ENCODE measurements at regions not wholly inside any gene's neighbourhood (a gene's known extent, or its start where the extent isn't known, plus 50 kb on each side); places are given as distances from the start of the nearest gene placed in this dataset.

- no peak for TF ChIP-seq CTCF (IDR thresholded peaks at IDR 0.05; ENCODE audit: insufficient read depth, low read depth, low read length)
- TF ChIP-seq EZH2 (IDR thresholded peaks at IDR 0.05; ENCODE audit: insufficient read depth, low read length), result no peak
These were observed 285.0 kb upstream of the TPM1 start for GRCh38 chr15:62757535-62757934.

GRCh38 chr15:62758126-62758951 lies 284.2 kb upstream of the TPM1 start:
- Histone ChIP-seq H3K4me2 (ENCODE audit: low read length) (peak overlapping the region; percentile 73), H3K4me3 (ENCODE audit: insufficient read depth, low read depth, low read length) (no peak overlapping the region), H3K79me2 (ENCODE audit: insufficient read depth, low read length) (no peaks in the 10 kb centered on the region), H3K27ac (ENCODE audit: low read depth, low read length) (peak overlapping the region; percentile 75), H3K36me3 (ENCODE audit: insufficient read depth, low read length) (no peaks in the 10 kb centered on the region), H3K4me1 (ENCODE audit: insufficient read depth, low read length) (peaks cover 31% of the 10 kb centered on the region), H3K9me3 (ENCODE audit: insufficient read depth, low read depth, low read length) (no peaks in the 10 kb centered on the region), H3K27me3 (ENCODE audit: insufficient read depth, low read length) (no peaks in the 10 kb centered on the region), H4K20me1 (ENCODE audit: insufficient read depth, low read length) (no peaks in the 10 kb centered on the region), H3K9ac (ENCODE audit: low read length) (peak overlapping the region; percentile 72), H2AFZ (ENCODE audit: low read depth, low read length) (no peak overlapping the region)
- Mint-ChIP-seq H3K4me3 (ENCODE audit: unreplicated experiment) (no peak overlapping the region), H3K27me3 (ENCODE audit: low read depth, unreplicated experiment) (no peaks in the 10 kb centered on the region), H3K27ac (ENCODE audit: unreplicated experiment) (peak overlapping the region; percentile 93), H3K4me1 (ENCODE audit: low read depth, unreplicated experiment) (peaks cover 29% of the 10 kb centered on the region), H3K9me3 (ENCODE audit: unreplicated experiment) (no peaks in the 10 kb centered on the region), H3K36me3 (ENCODE audit: low read depth, unreplicated experiment) (peaks cover 11% of the 10 kb centered on the region)
- DNase-seq (ENCODE audit: low read depth) (peak; percentile 97), FAIRE-seq (peak; percentile 87)
- TF ChIP-seq EZH2 (IDR thresholded peaks at IDR 0.05; ENCODE audit: insufficient read depth, low read length) (no peak), CTCF (IDR thresholded peaks at IDR 0.05; ENCODE audit: insufficient read depth, low read depth, low read length) (no peak)

More at GRCh38 chr15:62757535-62757934, 285.0 kb upstream of the TPM1 start:
- H3K79me2 ChIP-seq (ENCODE audit: insufficient read depth, low read length), result no peaks in the 10 kb centered on the region
- peak overlapping the region; percentile 73 for H3K4me2 ChIP-seq (ENCODE audit: low read length)
- peak overlapping the region; percentile 72 for H3K9ac ChIP-seq (ENCODE audit: low read length)
- Mint-ChIP-seq H3K27ac (ENCODE audit: unreplicated experiment) (peak overlapping the region; percentile 93), H3K27me3 (ENCODE audit: low read depth, unreplicated experiment) (no peaks in the 10 kb centered on the region), H3K4me3 (ENCODE audit: unreplicated experiment) (no peak overlapping the region), H3K4me1 (ENCODE audit: low read depth, unreplicated experiment) (peaks cover 29% of the 10 kb centered on the region), H3K9me3 (ENCODE audit: unreplicated experiment) (no peaks in the 10 kb centered on the region), H3K36me3 (ENCODE audit: low read depth, unreplicated experiment) (peaks cover 14% of the 10 kb centered on the region)
- no peak overlapping the region for H2AFZ ChIP-seq (ENCODE audit: low read depth, low read length)
- H3K27ac ChIP-seq (ENCODE audit: low read depth, low read length), result peak overlapping the region; percentile 75
- no peaks in the 10 kb centered on the region for H4K20me1 ChIP-seq (ENCODE audit: insufficient read depth, low read length)
- H3K27me3 ChIP-seq (ENCODE audit: insufficient read depth, low read length), result no peaks in the 10 kb centered on the region
- no peak overlapping the region for H3K4me3 ChIP-seq (ENCODE audit: insufficient read depth, low read depth, low read length)
- peaks cover 30% of the 10 kb centered on the region for H3K4me1 ChIP-seq (ENCODE audit: insufficient read depth, low read length)
- H3K9me3 ChIP-seq (ENCODE audit: insufficient read depth, low read depth, low read length), result no peaks in the 10 kb centered on the region
- no peaks in the 10 kb centered on the region for H3K36me3 ChIP-seq (ENCODE audit: insufficient read depth, low read length)
- DNase-seq (ENCODE audit: low read depth) (no peak), FAIRE-seq (no peak)

- no peaks in the 10 kb centered on the region for H3K9me3 ChIP-seq (ENCODE audit: insufficient read depth, low read depth, low read length)
- FAIRE-seq (no peak), DNase-seq (ENCODE audit: low read depth) (no peak)
- H3K79me2 ChIP-seq (ENCODE audit: insufficient read depth, low read length), result no peaks in the 10 kb centered on the region
- no peak overlapping the region for H3K4me3 ChIP-seq (ENCODE audit: insufficient read depth, low read depth, low read length)
- H3K27ac Mint-ChIP-seq (ENCODE audit: unreplicated experiment), result peak overlapping the region; percentile 26
- no peak overlapping the region for H3K4me3 Mint-ChIP-seq (ENCODE audit: unreplicated experiment)
- H4K20me1 ChIP-seq (ENCODE audit: insufficient read depth, low read length), result no peaks in the 10 kb centered on the region
- H3K4me1 Mint-ChIP-seq (ENCODE audit: low read depth, unreplicated experiment), result peaks cover 29% of the 10 kb centered on the region
- H3K9me3 Mint-ChIP-seq (ENCODE audit: unreplicated experiment), result no peaks in the 10 kb centered on the region
- H3K4me2 ChIP-seq (ENCODE audit: low read length), result peak overlapping the region; percentile 73
- TF ChIP-seq EZH2 (IDR thresholded peaks at IDR 0.05; ENCODE audit: insufficient read depth, low read length) (no peak), CTCF (IDR thresholded peaks at IDR 0.05; ENCODE audit: insufficient read depth, low read depth, low read length) (no peak)
- H3K9ac ChIP-seq (ENCODE audit: low read length), result peak overlapping the region; percentile 72
- no peaks in the 10 kb centered on the region for H3K27me3 Mint-ChIP-seq (ENCODE audit: low read depth, unreplicated experiment)
- H3K36me3 ChIP-seq (ENCODE audit: insufficient read depth, low read length), result no peaks in the 10 kb centered on the region
- H3K36me3 Mint-ChIP-seq (ENCODE audit: low read depth, unreplicated experiment), result peaks cover 13% of the 10 kb centered on the region
- no peak overlapping the region for H2AFZ ChIP-seq (ENCODE audit: low read depth, low read length)
- no peaks in the 10 kb centered on the region for H3K27me3 ChIP-seq (ENCODE audit: insufficient read depth, low read length)
- H3K4me1 ChIP-seq (ENCODE audit: insufficient read depth, low read length), result peaks cover 30% of the 10 kb centered on the region
- H3K27ac ChIP-seq (ENCODE audit: low read depth, low read length), result peak overlapping the region; percentile 75
These were observed 283.6 kb upstream of the TPM1 start for GRCh38 chr15:62758952-62759349.
